SHP77 (cell line): ENCODE measurements at regions not wholly inside any gene's neighbourhood (a gene's known extent, or its start where the extent isn't known, plus 50 kb on each side); places are given as distances from the start of the nearest gene placed in this dataset.
"Not testable (repeated sequence)": the region's sequence is repeated elsewhere in the genome, so short reads cannot be mapped to it uniquely, and the experiment has no call there.

Experiments
- DNase-seq, 2 experiments: peaks; one replicate each; lab custom pipeline; 2025; lab: John Stamatoyannopoulos, UW

GRCh38 chr10:42187501-42188195 is 450.7 kb downstream of the ZNF33B start:
- not testable (repeated sequence) for DNase-seq

- not testable (repeated sequence) for DNase-seq
Observed at GRCh38 chr10:42177793-42178689, 460.3 kb downstream of the ZNF33B start.

- no peak for DNase-seq
Observed at GRCh38 chr10:42177077-42177792, 461.1 kb downstream of the ZNF33B start.

- no peak for DNase-seq
Observed at GRCh38 chr10:42150428-42151061, 487.8 kb downstream of the ZNF33B start.

- DNase-seq = no peak
Observed at GRCh38 chr10:42149722-42150427, 488.5 kb downstream of the ZNF33B start.

- no peak for DNase-seq
Observed at GRCh38 chr10:42149027-42149700, 489.2 kb downstream of the ZNF33B start.

GRCh38 chr10:42146165-42146564 is 492.2 kb downstream of the ZNF33B start:
- not testable (repeated sequence) for DNase-seq

- not testable (repeated sequence) for DNase-seq
Observed at GRCh38 chr10:42138023-42138422, 500.3 kb downstream of the ZNF33B start.

GRCh38 chr10:42113158-42113450 is 525.3 kb downstream of the ZNF33B start:
- no peak for DNase-seq

- no peak for DNase-seq
Observed at GRCh38 chr10:42112331-42113157, 525.8 kb downstream of the ZNF33B start.

- DNase-seq = no peak
Observed at GRCh38 chr10:42111661-42112330, 526.6 kb downstream of the ZNF33B start.

- no peak for DNase-seq
Observed at GRCh38 chr10:42111076-42111475, 527.3 kb downstream of the ZNF33B start.
